ENCODE measurements at regions not wholly inside any gene's neighbourhood (a gene's known extent, or its start where the extent isn't known, plus 50 kb on each side); places are given as distances from the start of the nearest gene placed in this dataset.

DNA sequence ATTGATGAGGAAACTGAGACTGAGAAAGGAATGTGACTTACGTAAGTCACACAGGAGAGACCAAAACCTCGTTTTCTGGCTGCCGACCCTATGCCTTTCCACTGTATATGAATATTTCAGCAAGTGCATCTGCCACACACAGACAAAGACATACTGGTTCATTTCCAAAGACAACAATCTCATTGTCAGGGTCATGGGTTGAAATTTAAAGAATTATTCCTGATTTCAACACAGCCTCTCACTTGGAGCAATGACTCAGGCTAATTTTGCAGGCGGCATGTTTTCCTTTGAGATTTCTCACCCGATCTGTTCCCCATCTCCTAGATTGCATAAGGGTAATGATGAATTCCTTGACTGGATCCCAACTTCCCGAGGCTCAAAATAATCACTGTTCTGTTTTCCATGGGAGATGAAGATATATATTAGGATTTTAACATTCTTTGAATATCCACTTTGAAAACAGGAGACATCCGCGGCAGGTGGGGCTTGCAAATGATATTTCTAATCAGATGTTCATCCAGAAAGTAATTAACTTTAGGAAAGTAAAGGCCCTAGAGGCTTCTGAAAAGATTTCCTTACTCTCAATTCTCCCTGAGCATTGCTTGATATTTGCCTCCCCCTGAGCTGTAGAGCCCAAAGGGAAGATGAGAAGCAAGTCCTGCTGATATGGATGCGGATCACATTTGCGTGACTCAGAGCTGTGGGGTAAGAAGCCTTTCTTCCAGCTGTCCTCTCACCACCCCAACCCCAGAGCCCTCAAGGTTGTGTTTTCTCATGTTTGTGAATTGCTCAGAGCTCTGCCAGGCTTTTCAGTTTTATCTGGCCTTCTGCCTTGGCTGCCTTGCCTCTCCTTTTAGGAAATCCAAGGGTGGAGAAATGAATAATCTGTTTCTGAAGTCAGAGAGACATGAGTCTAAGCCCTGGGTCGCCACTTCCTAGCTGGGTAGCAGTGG, 361.1 kb upstream of the BOD1L1 start:
- no peak overlapping the region for H3K4me3 Mint-ChIP-seq (ENCODE audit: unreplicated experiment)
- no peaks in the 10 kb centered on the region for H3K36me3 Mint-ChIP-seq (ENCODE audit: unreplicated experiment)
- TF ChIP-seq, protein P1, sequence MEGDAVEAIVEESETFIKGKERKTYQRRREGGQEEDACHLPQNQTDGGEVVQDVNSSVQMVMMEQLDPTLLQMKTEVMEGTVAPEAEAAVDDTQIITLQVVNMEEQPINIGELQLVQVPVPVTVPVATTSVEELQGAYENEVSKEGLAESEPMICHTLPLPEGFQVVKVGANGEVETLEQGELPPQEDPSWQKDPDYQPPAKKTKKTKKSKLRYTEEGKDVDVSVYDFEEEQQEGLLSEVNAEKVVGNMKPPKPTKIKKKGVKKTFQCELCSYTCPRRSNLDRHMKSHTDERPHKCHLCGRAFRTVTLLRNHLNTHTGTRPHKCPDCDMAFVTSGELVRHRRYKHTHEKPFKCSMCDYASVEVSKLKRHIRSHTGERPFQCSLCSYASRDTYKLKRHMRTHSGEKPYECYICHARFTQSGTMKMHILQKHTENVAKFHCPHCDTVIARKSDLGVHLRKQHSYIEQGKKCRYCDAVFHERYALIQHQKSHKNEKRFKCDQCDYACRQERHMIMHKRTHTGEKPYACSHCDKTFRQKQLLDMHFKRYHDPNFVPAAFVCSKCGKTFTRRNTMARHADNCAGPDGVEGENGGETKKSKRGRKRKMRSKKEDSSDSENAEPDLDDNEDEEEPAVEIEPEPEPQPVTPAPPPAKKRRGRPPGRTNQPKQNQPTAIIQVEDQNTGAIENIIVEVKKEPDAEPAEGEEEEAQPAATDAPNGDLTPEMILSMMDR (IDR thresholded peaks at IDR 0.05; ENCODE audit: partially characterized antibody, unreplicated experiment) = no peak
- H3K4me1 Mint-ChIP-seq (ENCODE audit: low read depth, unreplicated experiment) = peaks cover 13% of the 10 kb centered on the region
- H3K9me3 Mint-ChIP-seq (ENCODE audit: unreplicated experiment) = peaks cover 2% of the 10 kb centered on the region
- no peak overlapping the region for H3K27ac Mint-ChIP-seq (ENCODE audit: unreplicated experiment)
- no peak for DNase-seq
- no peaks in the 10 kb centered on the region for H3K27me3 Mint-ChIP-seq (ENCODE audit: unreplicated experiment)

DNA sequence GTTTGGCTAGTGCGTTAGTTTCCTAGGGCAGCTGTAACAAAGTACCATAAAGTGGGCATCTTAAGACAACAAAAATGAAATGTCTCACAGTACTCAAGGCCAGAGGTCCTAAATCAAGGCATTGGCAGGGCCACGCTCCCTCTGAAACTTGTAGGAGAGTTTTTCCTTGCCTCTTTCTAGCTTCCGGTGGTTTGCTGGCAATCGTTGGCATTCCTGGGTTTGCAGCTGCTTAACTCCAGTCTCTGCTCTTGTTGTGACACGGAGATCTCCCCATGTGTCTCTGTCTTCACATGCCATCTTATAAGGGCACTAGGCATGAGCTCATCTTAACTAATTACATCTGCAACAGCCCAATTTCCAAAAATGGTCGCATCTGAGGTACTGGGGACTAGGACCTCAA, 362.0 kb upstream of the BOD1L1 start:
- no peak overlapping the region for H3K27ac Mint-ChIP-seq (ENCODE audit: unreplicated experiment)
- H3K4me1 Mint-ChIP-seq (ENCODE audit: low read depth, unreplicated experiment) = peaks cover 13% of the 10 kb centered on the region
- no peaks in the 10 kb centered on the region for H3K27me3 Mint-ChIP-seq (ENCODE audit: unreplicated experiment)
- H3K9me3 Mint-ChIP-seq (ENCODE audit: unreplicated experiment) = peaks cover 2% of the 10 kb centered on the region
- TF ChIP-seq, protein P1 (IDR thresholded peaks at IDR 0.05; ENCODE audit: partially characterized antibody, unreplicated experiment) = no peak
- no peak overlapping the region for H3K4me3 Mint-ChIP-seq (ENCODE audit: unreplicated experiment)
- no peaks in the 10 kb centered on the region for H3K36me3 Mint-ChIP-seq (ENCODE audit: unreplicated experiment)
- DNase-seq = no peak

DNA sequence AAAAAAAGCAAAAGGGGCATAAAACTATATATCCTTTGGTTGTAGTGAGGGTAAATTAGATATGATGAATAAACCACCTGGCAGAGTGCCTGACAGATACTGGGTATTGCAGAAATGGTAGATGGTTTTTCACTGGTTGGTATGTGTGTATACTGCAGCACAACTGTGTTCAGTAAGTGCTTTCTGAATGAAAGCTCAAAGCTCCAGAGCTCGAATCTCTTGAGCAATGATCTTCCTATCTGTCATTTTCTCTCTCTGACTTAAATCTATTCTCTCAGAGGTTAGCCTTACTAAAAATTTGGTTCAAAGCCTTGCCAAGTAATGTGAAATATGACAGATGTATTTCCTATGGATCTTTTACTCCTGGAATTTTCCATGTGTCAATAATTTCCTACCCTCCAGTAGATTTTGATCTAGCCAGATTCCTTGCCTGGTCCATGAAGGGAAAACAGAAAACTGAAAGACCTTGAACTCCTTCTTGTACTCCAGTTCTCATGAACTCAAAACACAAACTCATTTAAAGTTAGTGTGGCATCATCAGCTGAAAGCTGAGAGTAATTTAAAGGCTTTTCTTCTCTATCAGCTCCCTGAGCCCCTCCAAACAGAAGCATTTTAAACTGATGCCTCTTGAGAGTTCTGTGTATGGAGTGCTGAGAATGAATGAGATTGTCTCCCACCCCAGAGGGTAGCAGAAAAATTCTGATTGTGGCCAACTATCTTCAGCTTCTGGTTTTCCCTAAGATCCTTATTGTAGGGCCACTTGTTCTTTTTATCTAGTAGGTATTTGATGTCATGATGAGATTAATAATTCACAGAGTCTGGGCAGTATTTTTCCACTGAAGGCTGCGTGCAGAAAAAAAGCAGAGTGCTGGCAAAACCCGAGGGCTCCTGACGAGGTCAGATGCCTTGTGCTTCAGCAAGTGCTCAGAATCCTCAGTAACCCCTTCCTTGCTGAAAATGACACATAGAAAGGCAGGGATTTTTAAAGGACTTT, 363.4 kb upstream of the BOD1L1 start:
- Mint-ChIP-seq H3K4me3 (ENCODE audit: unreplicated experiment) (peak overlapping the region; percentile 37), H3K36me3 (ENCODE audit: unreplicated experiment) (no peaks in the 10 kb centered on the region), H3K27ac (ENCODE audit: unreplicated experiment) (no peak overlapping the region), H3K27me3 (ENCODE audit: unreplicated experiment) (no peaks in the 10 kb centered on the region), H3K9me3 (ENCODE audit: unreplicated experiment) (peaks cover 2% of the 10 kb centered on the region), H3K4me1 (ENCODE audit: low read depth, unreplicated experiment) (peaks cover 13% of the 10 kb centered on the region)
- DNase-seq = peak; percentile 14
- TF ChIP-seq, protein P1 (IDR thresholded peaks at IDR 0.05; ENCODE audit: partially characterized antibody, unreplicated experiment) = no peak

DNA sequence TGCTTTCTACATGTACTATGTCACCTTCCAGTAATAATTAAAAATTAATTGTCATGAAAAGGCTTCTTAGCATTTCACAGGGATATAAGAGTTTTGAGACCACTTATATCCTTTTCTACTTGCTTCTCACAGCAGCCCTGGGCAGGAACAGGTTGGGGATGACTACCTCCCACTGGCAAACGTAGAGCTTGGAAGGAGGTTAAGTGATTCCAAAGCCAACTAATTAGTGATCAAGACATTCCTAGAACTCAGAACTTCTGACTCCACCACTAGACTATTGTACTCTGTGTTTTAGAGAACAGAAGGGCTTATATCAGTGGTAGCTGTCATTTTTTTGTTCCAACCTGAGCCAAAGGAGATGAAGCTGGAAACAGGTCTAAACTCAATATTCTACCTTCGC, 364.5 kb upstream of the BOD1L1 start:
- DNase-seq = no peak
- no peaks in the 10 kb centered on the region for H3K36me3 Mint-ChIP-seq (ENCODE audit: unreplicated experiment)
- no peak overlapping the region for H3K27ac Mint-ChIP-seq (ENCODE audit: unreplicated experiment)
- H3K27me3 Mint-ChIP-seq (ENCODE audit: unreplicated experiment) = no peaks in the 10 kb centered on the region
- peaks cover 13% of the 10 kb centered on the region for H3K4me1 Mint-ChIP-seq (ENCODE audit: low read depth, unreplicated experiment)
- no peak overlapping the region for H3K4me3 Mint-ChIP-seq (ENCODE audit: unreplicated experiment)
- TF ChIP-seq, protein P1 (IDR thresholded peaks at IDR 0.05; ENCODE audit: partially characterized antibody, unreplicated experiment) = no peak
- no peaks in the 10 kb centered on the region for H3K9me3 Mint-ChIP-seq (ENCODE audit: unreplicated experiment)

All from glutamatergic neuron (in vitro differentiated cells).